ENCODE measurements at regions not wholly inside any gene's neighbourhood (a gene's known extent, or its start where the extent isn't known, plus 50 kb on each side); places are given as distances from the start of the nearest gene placed in this dataset.

- DNase-seq (ENCODE audit: low spot score), result no peak
- intact Hi-C loops (cut with DNase I), result no loop called here
Measured at GRCh38 chr14:88929656-88930436, 105.4 kb downstream of the TTC8 start.

- intact Hi-C loops (cut with DNase I), result no loop called here
- DNase-seq (ENCODE audit: low spot score), result no peak
Measured at GRCh38 chr14:88931321-88932110, 107.1 kb downstream of the TTC8 start.

GRCh38 chr14:88933191-88933590 lies 108.7 kb downstream of the TTC8 start:
- intact Hi-C loops (cut with DNase I), result no loop called here
- DNase-seq (ENCODE audit: low spot score), result no peak

GRCh38 chr14:88934351-88934806 lies 109.9 kb downstream of the TTC8 start:
- intact Hi-C loops (cut with DNase I), result no loop called here
- no peak for DNase-seq (ENCODE audit: low spot score)

GRCh38 chr14:88935083-88935482 lies 110.6 kb downstream of the TTC8 start:
- intact Hi-C loops (cut with DNase I), result no loop called here
- no peak for DNase-seq (ENCODE audit: low spot score)

- no peak for DNase-seq (ENCODE audit: low spot score)
- intact Hi-C loops (cut with DNase I), result no loop called here
Measured at GRCh38 chr14:88937706-88938105, 113.3 kb downstream of the TTC8 start.

GRCh38 chr14:88940671-88941070 lies 116.2 kb downstream of the TTC8 start:
- no peak for DNase-seq (ENCODE audit: low spot score)
- intact Hi-C loops (cut with DNase I), result no loop called here

GRCh38 chr14:88941414-88941813 lies 117.0 kb downstream of the TTC8 start:
- intact Hi-C loops (cut with DNase I), result no loop called here
- DNase-seq (ENCODE audit: low spot score), result no peak

GRCh38 chr14:88947646-88948598 lies 123.5 kb downstream of the TTC8 start:
- intact Hi-C loops (cut with DNase I), result no loop called here
- DNase-seq (ENCODE audit: low spot score), result no peak

GRCh38 chr14:88950069-88950468 lies 125.6 kb downstream of the TTC8 start:
- intact Hi-C loops (cut with DNase I), result no loop called here
- DNase-seq (ENCODE audit: low spot score), result no peak

GRCh38 chr14:88951370-88951769 lies 126.9 kb downstream of the TTC8 start:
- intact Hi-C loops (cut with DNase I), result no loop called here
- no peak for DNase-seq (ENCODE audit: low spot score)

- intact Hi-C loops (cut with DNase I), result no loop called here
- no peak for DNase-seq (ENCODE audit: low spot score)
Measured at GRCh38 chr14:88952901-88953300, 128.4 kb downstream of the TTC8 start.

- no peak for DNase-seq (ENCODE audit: low spot score)
- intact Hi-C loops (cut with DNase I), result no loop called here
Measured at GRCh38 chr14:88955455-88955854, 131.0 kb downstream of the TTC8 start.

- intact Hi-C loops (cut with DNase I), result no loop called here
- no peak for DNase-seq (ENCODE audit: low spot score)
Measured at GRCh38 chr14:88960496-88960895, 136.0 kb downstream of the TTC8 start.

- intact Hi-C loops (cut with DNase I), result no loop called here
- no peak for DNase-seq (ENCODE audit: low spot score)
Measured at GRCh38 chr14:88961214-88961613, 136.8 kb downstream of the TTC8 start.

- no peak for DNase-seq (ENCODE audit: low spot score)
- intact Hi-C loops (cut with DNase I), result no loop called here
Measured at GRCh38 chr14:88962356-88962755, 137.9 kb downstream of the TTC8 start.

- no peak for DNase-seq (ENCODE audit: low spot score)
- intact Hi-C loops (cut with DNase I), result no loop called here
Measured at GRCh38 chr14:88967299-88967698, 142.8 kb downstream of the TTC8 start.

- DNase-seq (ENCODE audit: low spot score), result no peak
- intact Hi-C loops (cut with DNase I), result no loop called here
Measured at GRCh38 chr14:88975043-88975830, 150.8 kb downstream of the TTC8 start.

- intact Hi-C loops (cut with DNase I), result no loop called here
- no peak for DNase-seq (ENCODE audit: low spot score)
Measured at GRCh38 chr14:88975926-88976325, 151.5 kb downstream of the TTC8 start.

Measured in cardiac septum (tissue), 1 donor.